ENCODE measurements at regions not wholly inside any gene's neighbourhood (a gene's known extent, or its start where the extent isn't known, plus 50 kb on each side); places are given as distances from the start of the nearest gene placed in this dataset.

DNA sequence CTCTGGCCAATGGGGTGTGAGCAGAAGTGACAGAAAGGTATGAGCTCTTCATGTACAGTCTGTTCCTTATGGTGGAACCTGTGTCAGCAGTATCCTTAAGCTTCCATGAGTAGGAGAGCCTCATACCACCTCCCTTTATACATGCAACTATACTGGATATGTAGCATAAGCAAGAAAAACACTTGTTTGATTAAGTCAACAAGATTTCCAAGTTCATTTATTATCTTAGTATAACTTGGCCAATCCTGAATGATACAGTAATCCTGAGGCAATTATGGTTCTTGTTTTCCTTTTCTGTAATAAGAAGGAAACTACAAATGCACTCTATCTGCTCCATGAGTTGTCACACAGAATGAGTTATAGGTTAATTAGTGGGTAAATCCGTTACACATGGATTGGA, 409.6 kb upstream of the ID4 start:
- TF ChIP-seq, protein P1, sequence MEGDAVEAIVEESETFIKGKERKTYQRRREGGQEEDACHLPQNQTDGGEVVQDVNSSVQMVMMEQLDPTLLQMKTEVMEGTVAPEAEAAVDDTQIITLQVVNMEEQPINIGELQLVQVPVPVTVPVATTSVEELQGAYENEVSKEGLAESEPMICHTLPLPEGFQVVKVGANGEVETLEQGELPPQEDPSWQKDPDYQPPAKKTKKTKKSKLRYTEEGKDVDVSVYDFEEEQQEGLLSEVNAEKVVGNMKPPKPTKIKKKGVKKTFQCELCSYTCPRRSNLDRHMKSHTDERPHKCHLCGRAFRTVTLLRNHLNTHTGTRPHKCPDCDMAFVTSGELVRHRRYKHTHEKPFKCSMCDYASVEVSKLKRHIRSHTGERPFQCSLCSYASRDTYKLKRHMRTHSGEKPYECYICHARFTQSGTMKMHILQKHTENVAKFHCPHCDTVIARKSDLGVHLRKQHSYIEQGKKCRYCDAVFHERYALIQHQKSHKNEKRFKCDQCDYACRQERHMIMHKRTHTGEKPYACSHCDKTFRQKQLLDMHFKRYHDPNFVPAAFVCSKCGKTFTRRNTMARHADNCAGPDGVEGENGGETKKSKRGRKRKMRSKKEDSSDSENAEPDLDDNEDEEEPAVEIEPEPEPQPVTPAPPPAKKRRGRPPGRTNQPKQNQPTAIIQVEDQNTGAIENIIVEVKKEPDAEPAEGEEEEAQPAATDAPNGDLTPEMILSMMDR (IDR thresholded peaks at IDR 0.05; ENCODE audit: insufficient read depth, low read length, poor library complexity, severe bottlenecking): no peak
- TF ChIP-seq EZH2phosphoT487 (conservative IDR thresholded peaks at IDR 0.05; ENCODE audit: low read length): no peak
